Mucosa of stomach (tissue), 1 donor: ENCODE measurements at regions not wholly inside any gene's neighbourhood (a gene's known extent, or its start where the extent isn't known, plus 50 kb on each side); places are given as distances from the start of the nearest gene placed in this dataset.
"Not testable (repeated sequence)": the region's sequence is repeated elsewhere in the genome, so short reads cannot be mapped to it uniquely, and the experiment has no call there.

Source experiments
- H3K27me3 ChIP-seq: one replicate; pipeline ENCODE4 v1.7.0; 2013; ENCODE audit warnings: mild to moderate bottlenecking, low read length; ENCODE audit not compliant: control insufficient read depth, insufficient read depth
- H3K36me3 ChIP-seq: one replicate; pipeline ENCODE4 v1.7.0; 2013; ENCODE audit warnings: low read length; ENCODE audit not compliant: control insufficient read depth, insufficient read depth
- H3K4me1 ChIP-seq: one replicate; pipeline ENCODE4 v1.7.0; 2013; ENCODE audit warnings: mild to moderate bottlenecking, low read length; ENCODE audit not compliant: control insufficient read depth, insufficient read depth
- H3K4me3 ChIP-seq: one replicate; pipeline ENCODE4 v1.7.0; 2013; ENCODE audit warnings: low read length
- H3K9ac ChIP-seq: one replicate; pipeline ENCODE4 v1.7.0; 2013; ENCODE audit warnings: mild to moderate bottlenecking, low read length, moderate library complexity
- H3K9me3 ChIP-seq: one replicate; pipeline ENCODE4 v1.7.0; 2013; ENCODE audit warnings: mild to moderate bottlenecking, low read length, moderate library complexity; ENCODE audit not compliant: control insufficient read depth
- donor health status: Pancreatic carcinoma.

DNA sequence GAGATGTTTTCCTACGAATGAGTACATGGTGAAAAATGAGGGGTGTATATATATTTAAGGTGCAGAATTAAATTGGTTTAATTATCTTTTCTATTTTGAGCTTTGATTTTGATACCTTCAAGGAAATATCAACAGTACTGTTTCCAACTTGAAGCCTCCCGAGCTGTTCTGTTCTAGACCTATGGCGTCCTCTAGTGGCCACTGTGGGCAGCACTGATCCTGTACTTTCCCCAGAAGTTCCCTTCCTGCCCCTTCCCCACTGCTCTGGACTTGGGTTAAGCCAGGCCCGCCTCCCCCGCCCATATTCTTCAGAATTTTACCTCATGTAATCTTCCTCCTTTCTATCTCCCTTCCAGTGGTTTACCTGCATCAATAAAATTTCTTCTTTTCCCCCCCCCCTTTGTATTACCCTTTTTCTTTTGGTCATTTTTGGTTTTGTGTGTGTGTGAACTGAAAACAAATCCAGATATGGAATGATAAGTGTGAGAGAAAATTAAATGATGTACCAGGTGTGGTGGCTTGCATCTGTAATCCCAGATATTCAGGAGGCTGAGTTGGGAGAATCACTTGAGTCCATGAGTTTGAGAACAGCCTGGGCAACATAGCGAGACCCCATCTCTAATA lies 1643.5 kb downstream of the TP53TG3F start:
- no peaks in the 10 kb centered on the region for H3K27me3 ChIP-seq
- no peaks in the 10 kb centered on the region for H3K4me1 ChIP-seq
- H3K9ac ChIP-seq, result no peak overlapping the region
- no peaks in the 10 kb centered on the region for H3K9me3 ChIP-seq
- H3K4me3 ChIP-seq, result no peak overlapping the region
- no peaks in the 10 kb centered on the region for H3K36me3 ChIP-seq

DNA sequence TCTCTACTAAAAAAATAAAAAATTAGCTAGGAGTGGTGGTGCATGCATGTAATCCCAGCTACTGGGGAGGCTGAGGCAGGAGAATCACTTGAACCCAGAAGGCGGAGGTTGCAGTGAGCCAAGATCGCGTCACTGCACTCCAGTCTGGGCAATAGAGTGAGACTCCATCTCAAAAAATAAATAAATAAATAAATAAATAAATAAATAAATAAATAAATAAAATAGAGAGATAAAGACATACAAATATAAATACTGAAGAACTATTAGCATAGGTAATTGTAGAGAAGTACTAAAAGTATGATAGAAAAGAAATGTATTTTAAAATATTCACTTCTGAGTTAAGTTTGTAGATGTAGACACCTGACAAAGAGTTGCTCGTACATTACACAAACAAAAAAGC lies 1652.4 kb downstream of the TP53TG3F start:
- not testable (repeated sequence) for H3K27me3 ChIP-seq, H3K9ac ChIP-seq, H3K9me3 ChIP-seq, H3K36me3 ChIP-seq, H3K4me1 ChIP-seq, H3K4me3 ChIP-seq

DNA sequence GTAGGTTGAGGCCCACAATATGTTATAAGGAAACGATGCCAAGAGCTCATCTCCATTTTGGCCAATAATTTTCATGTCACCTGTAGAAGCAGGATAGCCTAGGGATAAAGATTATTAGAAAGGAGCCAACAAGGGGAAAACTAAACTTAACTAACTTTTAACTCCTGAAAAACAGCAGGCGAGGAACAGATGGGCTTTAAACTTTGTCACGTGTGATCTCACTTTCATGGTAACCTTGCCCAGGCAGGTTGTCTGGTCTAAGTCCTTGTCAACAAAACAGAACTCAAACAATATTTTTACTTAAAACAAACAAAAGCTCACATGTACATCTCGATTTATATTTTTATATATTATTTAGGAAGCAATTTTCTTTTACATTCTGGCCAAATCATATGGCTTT lies 1672.0 kb downstream of the TP53TG3F start:
- no peaks in the 10 kb centered on the region for H3K36me3 ChIP-seq
- no peaks in the 10 kb centered on the region for H3K27me3 ChIP-seq
- H3K4me1 ChIP-seq, result no peaks in the 10 kb centered on the region
- H3K9ac ChIP-seq, result no peak overlapping the region
- no peaks in the 10 kb centered on the region for H3K9me3 ChIP-seq
- H3K4me3 ChIP-seq, result no peak overlapping the region

DNA sequence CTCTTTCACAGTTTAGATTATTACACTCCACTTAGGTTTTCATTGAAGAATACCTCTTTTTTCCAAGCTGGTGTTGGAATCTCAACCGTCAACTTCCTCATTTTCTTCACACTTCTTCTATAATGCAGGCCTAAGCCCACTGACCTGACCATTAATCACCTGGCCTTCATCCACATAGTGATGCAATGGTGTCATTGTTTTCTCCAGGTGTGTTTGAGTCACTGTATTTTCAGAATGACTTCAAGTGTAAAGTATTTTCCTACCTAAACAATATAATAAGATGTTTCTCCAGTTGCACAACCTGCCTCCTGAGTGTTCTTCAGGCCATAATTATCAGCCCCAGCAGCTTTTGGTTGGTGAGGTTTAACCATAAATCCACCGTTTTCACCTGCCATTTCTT lies 1675.1 kb downstream of the TP53TG3F start:
- no peaks in the 10 kb centered on the region for H3K9me3 ChIP-seq
- no peak overlapping the region for H3K4me3 ChIP-seq
- H3K36me3 ChIP-seq, result no peaks in the 10 kb centered on the region
- no peaks in the 10 kb centered on the region for H3K27me3 ChIP-seq
- no peaks in the 10 kb centered on the region for H3K4me1 ChIP-seq
- H3K9ac ChIP-seq, result no peak overlapping the region

DNA sequence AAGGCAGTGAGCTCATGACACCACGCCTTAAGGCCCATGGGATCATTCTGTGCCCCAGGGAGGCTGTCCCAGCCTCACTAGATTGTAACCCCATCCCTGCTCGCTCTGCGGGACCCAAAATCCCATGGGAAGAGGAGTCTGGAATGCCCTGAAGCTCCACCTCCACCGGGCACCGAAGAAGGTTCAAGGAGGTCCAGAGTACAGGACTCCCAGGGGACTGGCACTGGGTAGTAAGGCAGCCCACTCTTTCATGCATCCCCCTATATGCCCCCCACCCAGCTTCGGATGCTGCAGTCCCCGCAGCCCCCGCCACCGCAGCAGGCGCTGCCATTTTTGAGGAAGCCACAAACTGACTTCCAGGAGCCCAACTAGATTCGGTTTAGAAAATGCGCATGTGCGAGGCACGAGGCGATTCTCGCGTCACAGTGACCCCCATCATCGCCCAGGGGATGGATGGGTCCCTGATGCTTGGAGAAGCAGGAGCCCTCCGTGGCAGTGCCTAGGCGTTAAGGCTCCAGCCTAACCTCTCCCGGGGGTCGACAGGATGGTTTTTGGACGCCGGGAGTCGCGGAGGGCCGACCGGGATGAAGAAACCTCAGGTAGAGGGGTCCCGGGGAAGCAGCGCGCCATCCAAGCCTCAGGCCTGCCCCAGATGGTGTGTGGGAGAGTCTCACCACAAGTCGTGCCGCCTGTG lies 1681.0 kb downstream of the TP53TG3F start:
- Histone ChIP-seq H3K4me1 (no peaks in the 10 kb centered on the region), H3K27me3 (no peaks in the 10 kb centered on the region), H3K9ac (no peak overlapping the region), H3K4me3 (no peak overlapping the region), H3K9me3 (no peaks in the 10 kb centered on the region), H3K36me3 (no peaks in the 10 kb centered on the region)

DNA sequence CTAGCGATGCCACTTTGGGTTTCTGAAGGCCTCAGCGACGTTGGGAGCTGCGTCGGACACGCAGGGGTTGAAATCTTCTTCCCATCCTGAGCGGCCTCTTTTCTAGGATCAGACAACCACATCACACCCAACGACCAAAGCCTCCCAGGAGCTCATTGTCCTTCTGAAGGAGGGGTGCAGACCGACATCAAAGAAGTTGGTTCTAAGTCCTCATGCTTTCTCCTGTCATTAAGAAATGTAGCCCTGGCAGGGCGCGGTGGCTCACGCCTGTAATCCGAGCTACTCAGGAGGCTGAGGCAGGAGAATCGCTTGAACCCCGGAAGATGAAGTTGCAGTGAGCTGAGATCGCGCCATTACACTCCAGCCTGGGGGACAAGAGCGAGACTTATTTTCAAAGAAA lies 1681.9 kb downstream of the TP53TG3F start:
- H3K36me3 ChIP-seq, result no peaks in the 10 kb centered on the region
- no peak overlapping the region for H3K9ac ChIP-seq
- no peaks in the 10 kb centered on the region for H3K4me1 ChIP-seq
- H3K4me3 ChIP-seq, result no peak overlapping the region
- no peaks in the 10 kb centered on the region for H3K9me3 ChIP-seq
- H3K27me3 ChIP-seq, result no peaks in the 10 kb centered on the region

DNA sequence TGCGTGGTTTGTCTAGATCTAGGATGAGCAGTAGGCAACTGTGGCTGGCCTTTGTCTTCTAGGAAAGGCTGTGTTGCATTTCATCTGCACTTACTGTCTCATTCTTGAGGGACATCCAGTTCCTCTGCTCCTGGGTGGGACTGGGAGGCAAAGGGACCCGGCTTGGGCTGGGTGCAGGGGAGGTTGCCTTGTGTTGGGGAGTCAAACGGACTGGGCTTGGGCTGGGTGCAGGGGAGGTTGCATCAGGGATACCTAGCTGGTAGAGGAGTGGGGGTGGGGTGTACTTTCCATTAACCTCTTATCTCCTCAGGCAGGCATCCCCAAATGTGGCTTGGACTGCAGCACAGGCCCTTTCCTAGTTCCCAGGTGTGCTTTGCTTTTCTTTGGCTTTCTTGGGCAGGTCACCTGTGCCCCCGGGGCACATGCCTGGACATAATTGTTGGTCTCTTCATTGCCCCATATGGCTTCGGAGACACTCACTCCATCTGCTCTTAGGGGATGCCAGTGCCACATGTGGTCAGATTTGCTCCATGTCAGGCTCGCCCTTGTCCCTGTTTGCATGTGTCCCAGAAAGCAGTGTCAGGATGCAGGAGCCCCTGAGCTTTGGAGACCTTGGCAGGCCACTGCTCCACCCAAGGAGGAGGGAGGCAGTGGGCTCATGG lies 1682.9 kb downstream of the TP53TG3F start:
- Histone ChIP-seq H3K36me3 (no peaks in the 10 kb centered on the region), H3K9me3 (no peaks in the 10 kb centered on the region), H3K9ac (no peak overlapping the region), H3K27me3 (no peaks in the 10 kb centered on the region), H3K4me1 (no peaks in the 10 kb centered on the region), H3K4me3 (no peak overlapping the region)

DNA sequence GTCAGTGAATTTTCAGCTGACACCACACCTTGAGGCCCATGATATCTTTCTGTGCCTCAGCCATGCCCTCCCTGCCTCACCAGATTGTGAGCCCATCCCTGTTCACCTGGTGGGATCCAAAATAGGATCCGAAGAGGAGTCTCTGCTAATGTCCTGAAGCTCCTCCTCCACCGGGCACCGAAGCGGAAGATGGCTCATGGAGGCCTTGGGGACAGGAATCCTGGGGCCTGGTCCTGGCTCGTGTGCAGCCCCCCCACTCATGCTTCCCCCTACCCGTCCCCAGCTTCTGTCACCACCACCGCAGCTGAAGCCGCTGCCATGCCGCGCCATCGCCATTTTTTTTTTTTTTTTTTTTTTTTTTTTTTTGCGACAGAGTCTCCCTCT lies 1683.4 kb downstream of the TP53TG3F start:
- Histone ChIP-seq H3K4me1 (no peaks in the 10 kb centered on the region), H3K9ac (no peak overlapping the region), H3K9me3 (no peaks in the 10 kb centered on the region), H3K36me3 (no peaks in the 10 kb centered on the region), H3K27me3 (no peaks in the 10 kb centered on the region), H3K4me3 (no peak overlapping the region)

DNA sequence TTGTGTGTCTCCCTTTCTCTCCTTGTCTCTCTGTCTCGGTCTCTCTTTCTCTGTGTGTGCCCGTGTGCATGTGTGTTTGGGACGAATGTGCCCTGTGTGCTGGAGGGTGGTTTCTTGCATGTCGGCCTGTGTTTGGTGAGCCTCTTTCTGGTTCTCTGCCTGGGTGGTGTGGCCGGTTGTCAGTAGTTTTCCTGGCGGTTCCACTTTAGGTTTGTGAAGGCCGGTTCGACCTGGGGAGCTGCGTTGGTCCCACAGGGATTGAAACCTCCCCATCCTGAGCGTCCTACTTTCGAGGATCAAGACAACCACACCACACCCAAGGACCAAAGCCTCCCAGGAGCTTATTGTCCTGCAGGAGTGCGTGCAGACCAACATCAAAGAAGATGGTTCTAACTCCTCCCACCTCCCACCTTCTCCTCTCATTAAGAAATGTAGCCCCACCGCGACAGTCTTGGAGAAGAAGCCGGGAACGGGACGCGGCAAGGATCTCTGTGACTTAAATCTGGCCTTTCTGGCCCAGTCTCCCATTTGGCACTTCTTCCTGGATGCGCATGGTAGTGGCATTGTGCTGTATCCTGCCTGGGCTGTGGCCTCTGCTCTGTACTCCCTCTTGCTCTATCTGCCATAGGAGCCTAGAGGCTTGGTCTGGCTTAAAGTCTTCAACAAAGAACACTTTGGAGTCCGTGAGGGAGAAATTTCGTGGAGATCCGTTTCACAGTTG lies 1685.0 kb downstream of the TP53TG3F start:
- Histone ChIP-seq H3K36me3 (no peaks in the 10 kb centered on the region), H3K27me3 (no peaks in the 10 kb centered on the region), H3K9ac (no peak overlapping the region), H3K4me1 (no peaks in the 10 kb centered on the region), H3K9me3 (no peaks in the 10 kb centered on the region), H3K4me3 (no peak overlapping the region)

DNA sequence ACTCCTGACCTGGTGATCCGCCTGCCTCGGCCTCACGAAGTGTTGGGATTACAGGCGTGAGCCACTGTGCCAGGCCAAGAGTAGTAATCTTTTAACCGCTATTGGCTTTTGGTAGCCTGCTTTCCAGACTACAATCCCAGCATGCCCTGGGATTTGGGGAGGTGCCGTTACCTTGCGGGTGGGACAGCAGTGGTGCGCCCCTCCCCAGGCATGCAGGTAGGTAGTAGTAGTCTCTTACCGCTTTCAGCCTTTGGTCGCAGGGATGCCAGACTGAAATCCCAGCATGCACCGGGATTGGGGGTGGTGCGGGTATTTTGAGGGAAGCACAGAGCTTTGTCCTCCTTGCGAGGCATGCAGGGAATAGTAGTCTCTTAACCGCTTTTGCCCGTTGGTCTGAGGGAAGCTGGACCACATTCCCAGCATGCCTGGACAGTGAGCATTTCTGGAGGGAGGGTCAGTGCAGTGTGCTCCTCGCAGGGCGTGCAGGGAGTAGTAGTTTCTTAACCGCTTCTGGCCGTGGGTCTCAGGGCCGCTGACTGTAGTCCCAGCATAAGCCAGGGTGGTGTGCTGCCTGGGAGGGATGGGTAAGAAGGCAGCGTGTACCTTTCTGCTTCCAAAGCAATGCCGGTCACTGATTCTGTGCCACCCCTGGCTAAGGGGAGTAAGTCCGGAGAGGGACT lies 1686.8 kb downstream of the TP53TG3F start:
- Histone ChIP-seq H3K4me1 (no peaks in the 10 kb centered on the region), H3K27me3 (no peaks in the 10 kb centered on the region), H3K4me3 (no peak overlapping the region), H3K9me3 (no peaks in the 10 kb centered on the region), H3K36me3 (no peaks in the 10 kb centered on the region), H3K9ac (no peak overlapping the region)

DNA sequence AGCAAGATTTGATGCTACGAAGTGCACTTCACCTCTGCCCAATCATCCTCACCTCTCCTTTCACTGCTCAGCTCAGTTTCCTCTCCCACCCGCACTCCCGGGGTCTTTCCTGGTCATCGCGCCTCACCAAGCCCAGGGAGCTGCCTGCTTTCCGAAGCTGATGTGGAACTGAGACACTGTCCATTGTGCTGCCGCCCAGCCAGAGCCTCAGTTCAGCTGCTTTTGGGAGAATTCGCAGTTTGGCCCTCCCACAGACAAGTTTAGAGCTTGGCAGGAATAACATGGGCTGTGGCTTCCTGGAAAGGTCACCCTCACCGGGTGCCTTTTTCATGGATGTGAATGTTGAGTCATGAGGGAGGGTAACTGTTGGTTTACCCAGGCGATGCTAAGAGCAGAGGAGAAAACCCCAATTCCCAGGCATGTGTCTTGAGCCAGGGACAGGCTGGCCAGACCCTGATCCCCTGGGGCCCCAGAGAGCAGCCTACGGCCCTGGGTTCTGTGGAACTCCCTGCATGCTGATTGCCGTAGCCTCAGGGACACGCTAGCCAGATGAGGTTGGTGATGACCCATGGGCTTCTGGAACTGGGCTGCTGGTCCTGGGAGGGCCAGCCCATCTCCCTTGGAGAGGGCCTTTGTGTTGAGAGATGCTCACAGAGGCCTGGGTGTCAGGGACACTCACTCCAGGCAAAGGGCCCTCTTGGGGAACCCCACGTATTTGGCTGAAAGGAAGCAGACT lies 1687.5 kb downstream of the TP53TG3F start:
- Histone ChIP-seq H3K9me3 (no peaks in the 10 kb centered on the region), H3K9ac (no peak overlapping the region), H3K27me3 (no peaks in the 10 kb centered on the region), H3K4me1 (no peaks in the 10 kb centered on the region), H3K4me3 (no peak overlapping the region), H3K36me3 (no peaks in the 10 kb centered on the region)
